LNCaP clone FGC (cell line): ENCODE measurements at regions not wholly inside any gene's neighbourhood (a gene's known extent, or its start where the extent isn't known, plus 50 kb on each side); places are given as distances from the start of the nearest gene placed in this dataset.

Experiments
- DNase-seq: peaks from one replicate; pipeline ENCODE4 v3.0.0-alpha.2; 2011; ENCODE audit warnings: low read depth
- H3K4me3 ChIP-seq: 2 replicates; pipeline ENCODE4 v1.5.1; 2011; ENCODE audit warnings: mild to moderate bottlenecking, low read depth, low read length, control low read depth
- TF ChIP-seq, protein P1 (sequence below): IDR thresholded peaks from 2 replicates; pipeline ENCODE4 v1.5.1; 2012; ENCODE audit warnings: mild to moderate bottlenecking; ENCODE audit not compliant: control insufficient read depth, insufficient read depth; ENCODE audit errors: extremely low read depth

DNA sequence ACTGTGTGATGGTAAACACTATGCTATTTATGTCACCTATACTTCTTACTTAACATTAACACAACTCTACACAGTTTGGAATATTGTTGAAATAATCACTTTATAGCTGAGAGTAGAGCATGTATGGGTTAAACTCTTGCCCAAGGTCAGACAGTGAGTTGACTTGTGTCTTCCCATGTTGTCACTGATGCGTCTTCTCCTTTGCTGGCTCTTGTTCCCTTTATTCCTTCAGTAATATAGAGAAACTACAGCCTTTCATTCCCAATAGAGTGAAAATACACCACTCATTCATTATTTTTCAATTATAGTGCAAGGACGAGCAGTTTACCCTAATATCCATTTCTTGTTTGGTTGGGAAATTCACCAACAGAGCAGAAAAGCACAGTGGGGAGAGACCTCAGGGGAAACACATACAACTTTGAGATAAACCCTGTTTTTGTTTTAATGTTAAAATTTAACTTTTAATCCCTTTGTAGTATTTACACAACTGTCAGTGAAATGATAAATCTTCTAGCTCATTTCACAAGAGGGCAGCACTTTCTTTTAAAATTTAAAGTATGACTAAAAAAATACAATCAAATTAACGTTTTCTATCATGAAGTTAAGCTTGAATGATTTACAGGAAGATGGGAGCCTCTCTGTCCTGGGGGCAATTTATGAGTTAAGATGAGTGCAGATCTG is 363.0 kb downstream of the UTRN start:
- TF ChIP-seq, protein P1, sequence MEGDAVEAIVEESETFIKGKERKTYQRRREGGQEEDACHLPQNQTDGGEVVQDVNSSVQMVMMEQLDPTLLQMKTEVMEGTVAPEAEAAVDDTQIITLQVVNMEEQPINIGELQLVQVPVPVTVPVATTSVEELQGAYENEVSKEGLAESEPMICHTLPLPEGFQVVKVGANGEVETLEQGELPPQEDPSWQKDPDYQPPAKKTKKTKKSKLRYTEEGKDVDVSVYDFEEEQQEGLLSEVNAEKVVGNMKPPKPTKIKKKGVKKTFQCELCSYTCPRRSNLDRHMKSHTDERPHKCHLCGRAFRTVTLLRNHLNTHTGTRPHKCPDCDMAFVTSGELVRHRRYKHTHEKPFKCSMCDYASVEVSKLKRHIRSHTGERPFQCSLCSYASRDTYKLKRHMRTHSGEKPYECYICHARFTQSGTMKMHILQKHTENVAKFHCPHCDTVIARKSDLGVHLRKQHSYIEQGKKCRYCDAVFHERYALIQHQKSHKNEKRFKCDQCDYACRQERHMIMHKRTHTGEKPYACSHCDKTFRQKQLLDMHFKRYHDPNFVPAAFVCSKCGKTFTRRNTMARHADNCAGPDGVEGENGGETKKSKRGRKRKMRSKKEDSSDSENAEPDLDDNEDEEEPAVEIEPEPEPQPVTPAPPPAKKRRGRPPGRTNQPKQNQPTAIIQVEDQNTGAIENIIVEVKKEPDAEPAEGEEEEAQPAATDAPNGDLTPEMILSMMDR: peak; percentile 20; the same call in 1 of the 2 replicates
- no peak overlapping the region for H3K4me3 ChIP-seq
- no peak for DNase-seq

- no peak overlapping the region for H3K4me3 ChIP-seq
- no peak for DNase-seq
- TF ChIP-seq, protein P1: no peak
Observed at GRCh38 chr6:144649085-144649484, 363.9 kb downstream of the UTRN start.

DNA sequence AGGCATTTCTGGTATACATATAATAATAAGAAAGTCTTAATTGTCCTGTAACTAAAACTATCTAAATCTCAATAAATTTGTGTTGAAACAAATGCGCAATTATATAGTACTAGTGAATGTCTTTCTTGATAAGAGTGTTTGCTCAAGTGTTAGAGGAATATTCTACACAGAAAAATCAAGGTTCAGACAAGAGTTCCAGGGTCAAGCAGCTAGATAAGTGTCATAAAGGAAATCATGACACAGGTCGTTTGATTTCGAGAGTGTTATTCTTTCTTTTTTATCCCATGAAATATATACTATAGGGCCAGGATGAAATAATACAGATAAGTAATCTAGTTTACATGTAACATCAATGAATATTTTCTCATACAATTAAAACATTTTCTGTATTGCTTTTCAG is 366.1 kb downstream of the UTRN start:
- TF ChIP-seq, protein P1: no peak
- no peak overlapping the region for H3K4me3 ChIP-seq
- no peak for DNase-seq

GRCh38 chr6:144652292-144652891 is 367.3 kb downstream of the UTRN start:
- DNase-seq: no peak
- TF ChIP-seq, protein P1: no peak
- H3K4me3 ChIP-seq: no peak overlapping the region

DNA sequence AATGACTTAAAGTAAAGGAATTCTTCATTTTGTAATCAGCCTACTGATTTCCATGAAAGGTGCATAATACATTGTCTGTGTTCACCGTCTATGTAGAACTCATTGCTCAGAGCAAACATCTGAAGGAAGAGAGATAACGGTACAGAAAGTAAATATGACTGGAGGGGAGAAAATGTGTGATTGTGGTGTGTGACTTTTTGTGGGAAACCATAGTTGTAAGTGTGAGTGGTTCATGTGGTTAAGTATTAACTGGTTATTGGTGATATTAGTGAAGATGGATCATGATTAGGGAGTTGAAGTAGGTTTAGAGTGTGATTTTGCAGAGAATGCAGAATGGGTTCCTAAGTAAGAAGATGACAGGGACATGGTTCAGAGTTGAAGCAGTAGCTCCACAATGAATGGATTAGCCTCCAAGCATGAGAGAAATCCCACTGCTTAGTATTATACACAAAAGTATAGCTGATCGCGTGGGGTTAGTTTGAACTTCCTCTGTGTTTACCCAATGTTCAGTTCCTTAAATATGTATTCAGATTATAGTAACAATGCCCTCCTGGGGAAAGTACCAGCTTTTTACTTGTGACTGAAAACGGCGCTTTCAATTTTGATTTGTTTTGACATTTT is 368.9 kb downstream of the UTRN start:
- no peak for DNase-seq
- no peak overlapping the region for H3K4me3 ChIP-seq
- TF ChIP-seq, protein P1: no peak

GRCh38 chr6:144654506-144654905 is 369.4 kb downstream of the UTRN start:
- no peak overlapping the region for H3K4me3 ChIP-seq
- DNase-seq: no peak
- TF ChIP-seq, protein P1: no peak
